GM12874 (cell line): ENCODE measurements at regions not wholly inside any gene's neighbourhood (a gene's known extent, or its start where the extent isn't known, plus 50 kb on each side); places are given as distances from the start of the nearest gene placed in this dataset.

Source experiments
- CTCF ChIP-seq: IDR thresholded peaks from 2 replicates; pipeline ENCODE4 v1.5.1; 2011; ENCODE audit warnings: low read depth, mild to moderate bottlenecking, control low read depth, low read length, moderate library complexity; ENCODE audit not compliant: insufficient read depth

GRCh38 chr10:4159173-4159572 lies 374.2 kb upstream of the KLF6 start:
- TF ChIP-seq CTCF: no peak

- no peak for TF ChIP-seq CTCF
Observed at GRCh38 chr10:4154191-4154715, 369.2 kb upstream of the KLF6 start.

GRCh38 chr10:4151466-4151865 lies 366.5 kb upstream of the KLF6 start:
- TF ChIP-seq CTCF: no peak

- TF ChIP-seq CTCF: no peak
Observed at GRCh38 chr10:4150676-4151075, 365.7 kb upstream of the KLF6 start.

GRCh38 chr10:4147245-4147644 lies 362.2 kb upstream of the KLF6 start:
- no peak for TF ChIP-seq CTCF

- no peak for TF ChIP-seq CTCF
Observed at GRCh38 chr10:4144817-4145216, 359.8 kb upstream of the KLF6 start.

GRCh38 chr10:4141471-4141870 lies 356.5 kb upstream of the KLF6 start:
- no peak for TF ChIP-seq CTCF
